ENCODE measurements at regions not wholly inside any gene's neighbourhood (a gene's known extent, or its start where the extent isn't known, plus 50 kb on each side); places are given as distances from the start of the nearest gene placed in this dataset.

DNA sequence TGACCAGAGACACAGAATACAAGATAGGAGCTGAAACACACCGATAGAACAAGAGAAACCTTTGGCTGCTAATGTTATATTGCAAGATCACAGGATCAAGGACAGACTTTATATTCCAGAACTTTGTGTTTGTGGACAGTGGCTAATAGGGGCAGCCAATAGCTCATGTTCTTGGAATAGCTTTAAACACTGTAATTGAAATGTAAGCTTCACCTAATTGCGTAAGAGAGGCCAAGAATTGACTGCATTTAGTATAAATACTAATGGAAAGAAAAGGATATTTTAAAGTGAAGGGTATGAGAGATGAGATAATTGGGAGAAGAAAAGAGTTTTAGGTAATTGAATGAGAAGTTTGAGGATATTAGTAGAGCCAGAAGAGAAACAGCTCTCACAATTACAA lies 758.8 kb downstream of the CDH11 start:
- no peak for TF ChIP-seq EZH2 (IDR thresholded peaks at IDR 0.05)
- no peak for TF ChIP-seq POLR2AphosphoS5 (IDR thresholded peaks at IDR 0.05; ENCODE audit: borderline replicate concordance, low read depth, low read length)
- TF ChIP-seq FOXP2 (optimal IDR thresholded peaks at IDR 0.05; ENCODE audit: control extremely low read depth, extremely low read length, insufficient read depth): no peak

Measured in SK-N-MC (cell line).